NCI-H1092 treated with DMSO at 0.1 percent for 48 hours (cell line): ENCODE measurements at regions not wholly inside any gene's neighbourhood (a gene's known extent, or its start where the extent isn't known, plus 50 kb on each side); places are given as distances from the start of the nearest gene placed in this dataset.
"Not testable (repeated sequence)": the region's sequence is repeated elsewhere in the genome, so short reads cannot be mapped to it uniquely, and the experiment has no call there.

ENCODE experiments used
- DNase-seq: peaks from one replicate; lab custom pipeline; 2025; lab: John Stamatoyannopoulos, UW

DNA sequence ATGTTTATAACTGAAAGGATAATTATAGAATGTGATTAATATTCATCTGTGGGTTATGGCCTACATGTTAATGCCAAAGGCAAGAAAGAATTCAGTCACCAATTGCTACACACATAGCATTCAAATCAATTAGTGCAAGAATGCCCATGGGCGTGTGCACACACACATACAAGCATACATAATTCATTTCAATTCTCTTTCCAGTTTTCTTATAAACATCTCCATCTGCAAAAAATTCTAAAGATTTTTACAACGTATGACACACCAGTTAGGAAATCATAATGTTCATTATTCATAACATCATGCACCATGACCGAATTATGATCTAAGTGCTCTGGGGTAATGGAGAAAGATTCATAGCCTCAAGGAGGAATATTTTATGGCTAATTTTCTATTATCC lies 111.0 kb upstream of the ADTRP start:
- no peak for DNase-seq

DNA sequence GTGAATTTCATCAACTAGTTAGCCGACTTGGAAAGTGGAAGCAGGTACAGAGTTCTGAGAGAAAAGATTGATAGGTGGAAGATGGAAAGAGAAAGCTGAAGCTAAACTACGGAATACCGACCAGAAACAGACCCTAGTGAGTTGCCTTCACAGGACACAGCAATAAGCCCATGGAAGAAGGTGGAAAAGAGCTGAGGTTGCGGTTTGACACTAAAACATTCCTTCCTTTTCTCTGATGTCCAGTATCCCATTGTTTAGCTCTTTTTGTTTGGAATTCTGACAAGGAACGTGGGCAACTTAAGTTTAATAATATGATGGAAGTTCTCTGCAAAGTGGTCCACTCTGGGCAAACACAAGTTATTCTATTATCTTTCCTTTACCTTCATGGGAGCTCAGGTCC lies 110.1 kb upstream of the ADTRP start:
- no peak for DNase-seq

DNA sequence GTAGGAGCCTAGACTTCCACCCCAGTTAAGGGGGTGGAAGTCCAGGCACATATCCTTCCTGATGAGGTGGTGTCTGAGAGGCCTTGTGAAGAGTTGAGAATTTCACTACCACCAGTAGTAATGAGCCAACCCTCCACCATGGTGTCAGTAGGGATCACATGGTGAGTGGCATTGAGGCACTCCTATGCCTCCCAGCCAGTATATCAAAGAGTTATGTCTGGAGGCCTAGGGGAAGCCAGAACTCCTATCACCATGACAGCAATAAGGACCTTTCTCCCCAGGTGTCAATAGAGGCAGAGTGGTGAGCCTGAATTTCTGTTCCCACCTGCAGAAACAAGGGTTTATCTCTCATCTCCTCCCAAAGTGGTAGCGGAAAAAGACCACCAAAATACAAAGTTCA lies 106.6 kb upstream of the ADTRP start:
- DNase-seq: no peak

DNA sequence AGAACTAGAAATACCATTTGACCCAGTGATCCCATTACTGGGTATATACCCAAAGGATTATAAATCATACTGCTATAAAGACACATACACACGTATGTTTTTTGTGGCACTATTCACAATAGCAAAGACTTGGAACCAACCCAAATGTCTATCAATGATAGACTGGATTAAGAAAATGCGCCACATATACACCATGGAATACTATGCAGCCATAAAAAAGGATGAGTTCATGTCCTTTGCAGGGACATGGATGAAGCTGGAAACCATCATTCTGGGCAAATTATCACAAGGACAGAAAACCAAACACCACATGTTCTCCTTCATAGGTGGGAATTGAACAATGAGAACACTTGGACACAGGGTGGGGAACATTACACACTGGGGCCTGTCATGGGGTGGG lies 104.9 kb upstream of the ADTRP start:
- DNase-seq: not testable (repeated sequence)

DNA sequence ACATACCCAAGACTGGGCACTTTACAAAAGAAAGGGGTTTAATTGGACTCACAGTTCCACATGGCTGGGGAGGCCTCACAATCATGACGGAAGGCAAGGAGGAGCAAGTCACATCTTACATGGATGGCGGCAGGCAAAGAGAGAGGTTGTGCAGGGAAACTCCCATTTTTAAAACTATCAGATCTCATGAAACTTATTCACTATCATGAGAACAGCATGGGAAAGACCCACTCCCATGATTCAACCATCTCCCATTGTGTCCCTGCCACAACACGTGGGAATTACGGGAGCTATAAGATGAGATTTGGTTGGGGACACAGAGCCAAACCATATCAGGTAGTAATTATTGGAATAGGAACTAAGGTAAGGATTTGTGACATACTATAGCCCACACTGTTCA lies 101.6 kb upstream of the ADTRP start:
- not testable (repeated sequence) for DNase-seq

DNA sequence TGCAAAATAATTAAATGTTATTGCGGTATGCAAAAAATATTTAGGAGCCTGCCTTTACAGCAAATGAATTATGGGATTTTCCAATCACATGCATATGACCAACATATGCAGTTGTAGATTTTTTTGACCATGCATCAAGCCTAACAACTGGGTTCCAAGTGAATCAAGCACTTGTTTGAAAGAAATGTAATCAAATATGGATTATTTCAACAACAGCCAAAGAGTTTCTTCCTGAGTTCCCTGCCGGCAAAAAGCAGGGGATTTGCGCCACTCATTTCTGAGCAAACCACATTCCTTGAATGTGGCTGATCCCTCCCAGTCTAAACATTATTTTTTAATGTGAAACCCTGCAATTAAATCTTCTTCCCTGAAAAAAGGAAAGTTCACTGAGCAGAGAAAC lies 100.1 kb upstream of the ADTRP start:
- no peak for DNase-seq

DNA sequence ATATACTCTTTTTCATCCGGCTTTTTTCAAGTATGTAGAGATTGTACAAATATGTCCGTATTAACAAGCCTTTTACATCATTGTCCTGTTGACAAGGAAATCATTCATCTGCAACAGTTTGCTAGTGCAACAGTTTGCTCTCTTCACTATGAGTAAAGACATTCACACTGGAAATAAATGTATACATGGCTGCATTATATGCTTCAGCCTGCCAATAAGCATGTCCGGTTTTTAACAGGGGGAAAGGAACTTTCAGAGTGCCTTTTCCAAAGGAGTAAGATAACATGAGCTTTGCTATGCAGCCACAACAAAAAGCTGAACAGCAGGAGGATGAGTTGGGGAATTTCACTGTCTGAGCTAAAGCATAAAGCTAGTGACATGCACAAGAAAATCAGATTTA lies 99.4 kb upstream of the ADTRP start:
- no peak for DNase-seq

DNA sequence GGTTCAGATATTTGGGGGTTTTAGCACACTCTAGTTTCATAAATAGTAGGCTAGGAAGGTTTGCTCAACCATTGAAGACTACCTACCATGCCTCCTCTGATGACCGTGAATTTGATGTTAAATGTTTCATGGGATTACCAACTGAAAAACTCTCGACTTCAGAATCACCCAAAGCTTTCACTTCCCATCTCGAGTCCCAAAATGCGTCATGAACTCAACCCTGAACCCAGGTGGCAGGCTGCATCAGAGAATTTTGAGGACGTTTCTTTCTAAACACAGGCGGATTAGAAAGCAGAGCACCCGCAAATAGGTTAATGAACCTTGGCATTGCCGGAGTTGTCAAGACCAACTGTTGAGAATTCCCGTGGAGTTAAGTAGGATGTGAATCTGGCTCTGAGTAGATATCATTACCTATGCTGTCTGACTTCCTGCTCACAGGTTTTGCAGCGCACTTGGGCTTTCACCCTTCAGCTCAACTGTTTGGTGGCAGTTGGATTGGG lies 98.4 kb upstream of the ADTRP start:
- no peak for DNase-seq

DNA sequence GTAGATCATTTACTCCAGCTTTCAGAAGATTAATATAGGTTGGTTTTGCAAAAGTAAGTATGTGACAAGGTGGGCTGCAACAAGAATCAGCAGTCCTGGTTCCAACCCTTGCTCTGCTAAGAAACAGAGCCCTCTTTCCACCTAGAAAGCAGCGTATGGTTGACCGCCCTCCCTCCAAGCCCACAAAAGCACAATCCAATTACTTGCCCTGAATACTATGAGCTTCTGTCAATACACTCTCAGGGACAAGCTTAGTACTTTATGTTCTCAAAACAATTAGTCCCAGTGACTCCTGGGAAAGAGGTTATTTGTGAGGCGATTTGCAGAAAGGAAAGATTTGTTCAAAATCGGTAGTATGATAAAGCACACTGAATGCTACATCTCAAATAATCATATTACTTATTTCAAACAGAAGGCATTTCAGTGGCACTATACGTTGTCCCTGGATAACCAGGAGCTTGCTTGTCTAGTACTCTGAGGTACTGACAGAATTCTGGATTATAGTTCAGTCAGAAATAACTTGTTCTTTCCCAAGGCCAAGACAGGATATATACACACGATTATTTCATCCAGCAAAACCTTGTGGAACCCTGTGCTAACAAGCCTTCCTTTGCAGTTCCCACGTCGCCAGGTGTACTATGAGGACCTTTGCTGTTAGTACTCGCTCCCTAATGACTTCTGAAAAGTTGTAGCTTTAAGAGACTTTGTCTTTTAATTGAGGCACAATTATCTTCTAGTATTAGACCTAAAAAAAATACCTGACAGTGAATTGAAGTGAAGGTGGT lies 96.9 kb upstream of the ADTRP start:
- no peak for DNase-seq

DNA sequence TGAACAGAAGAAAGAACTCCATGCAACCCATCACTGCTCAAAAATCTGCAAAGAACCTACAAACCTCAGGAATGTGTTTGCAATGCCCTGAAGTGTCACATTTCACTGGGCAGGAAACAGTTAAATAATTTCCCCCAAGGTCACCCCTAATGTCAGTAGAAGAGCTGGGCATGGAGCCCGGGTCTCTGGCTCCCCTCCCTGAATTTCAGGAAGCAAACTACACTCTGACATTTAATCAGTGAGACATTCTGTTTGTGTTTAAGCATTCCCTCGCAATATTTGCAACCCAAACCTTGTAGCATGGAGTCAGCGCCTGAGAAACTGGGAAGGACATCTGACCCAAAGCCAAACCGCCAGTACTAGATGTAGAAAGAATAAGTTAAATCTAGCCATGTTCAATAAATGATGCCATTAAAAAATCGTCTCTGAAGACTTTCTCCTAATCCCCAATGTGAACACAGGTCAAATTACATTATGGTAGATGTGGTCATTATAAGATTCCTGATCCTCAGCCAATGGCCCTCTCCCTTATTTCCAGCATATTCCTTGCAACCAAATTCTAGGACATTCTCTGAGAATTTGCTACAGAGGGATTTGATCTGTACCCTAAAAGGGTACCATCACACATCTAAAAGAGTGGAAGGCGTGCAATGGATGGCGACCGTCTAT lies 91.2 kb upstream of the ADTRP start:
- no peak for DNase-seq

DNA sequence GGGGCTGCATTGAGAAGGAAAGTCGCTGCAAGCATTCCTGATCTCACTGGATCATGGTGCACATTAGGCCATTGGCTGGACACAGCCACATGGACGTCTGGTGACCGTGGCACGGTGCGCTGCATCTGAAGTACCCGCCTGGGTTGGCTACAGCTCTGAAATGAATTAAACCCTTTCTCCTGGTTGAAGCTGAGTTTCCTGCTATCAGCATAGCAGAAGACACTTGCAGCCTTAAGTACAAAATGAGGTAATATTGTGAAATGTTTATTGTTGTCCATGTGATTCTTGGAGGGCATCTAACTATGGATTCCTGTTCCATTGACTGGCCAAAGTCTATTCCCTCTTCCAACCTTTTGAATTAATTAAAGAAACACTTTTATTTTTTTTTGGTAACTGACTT lies 89.8 kb upstream of the ADTRP start:
- no peak for DNase-seq

DNA sequence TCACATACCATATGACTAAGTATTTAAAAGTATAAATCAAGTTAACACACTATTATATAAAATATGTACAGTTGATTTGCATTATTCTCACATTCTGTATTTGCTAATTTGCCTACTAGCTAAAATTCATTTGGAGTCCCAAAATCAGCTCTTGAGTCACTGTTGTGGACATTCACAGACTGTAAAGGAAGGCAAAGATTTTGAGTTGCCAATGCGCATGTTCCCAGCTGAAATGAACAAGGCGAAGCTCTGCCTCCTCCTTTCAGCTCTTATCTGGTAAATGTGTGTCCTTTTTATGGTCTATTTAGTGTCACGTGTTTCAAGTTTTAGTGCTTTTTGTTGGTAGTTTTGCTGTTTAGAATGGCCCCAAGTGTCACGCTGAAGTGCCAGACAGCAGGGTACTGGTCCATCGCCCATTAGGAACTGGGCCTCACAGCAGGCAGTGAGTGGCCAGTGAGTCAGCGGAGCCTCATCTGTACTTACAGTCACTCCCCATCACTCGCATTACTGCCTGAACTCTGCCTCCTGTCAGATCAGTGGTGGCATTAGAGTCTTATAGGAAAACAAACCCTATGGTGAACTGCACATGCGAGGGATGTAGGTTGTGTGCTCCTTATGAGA lies 87.2 kb upstream of the ADTRP start:
- DNase-seq: no peak

DNA sequence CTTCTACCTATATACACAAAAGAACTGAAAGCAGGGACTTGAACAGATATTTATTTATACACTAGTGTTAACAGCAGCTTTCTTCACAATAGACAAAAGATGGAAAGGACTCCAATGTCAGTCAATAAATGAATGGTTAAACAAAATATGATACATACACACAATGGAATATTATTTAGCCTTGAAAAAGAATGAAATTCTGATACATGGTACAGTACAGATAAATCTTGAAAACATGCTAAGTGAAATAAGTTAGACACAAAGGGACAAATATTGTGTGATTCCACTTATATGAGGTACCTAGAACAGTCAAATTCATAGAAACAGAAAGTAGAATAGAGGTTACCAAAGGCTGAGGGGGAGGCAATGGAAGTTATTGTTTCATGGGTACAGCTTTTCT lies 79.8 kb upstream of the ADTRP start:
- no peak for DNase-seq

DNA sequence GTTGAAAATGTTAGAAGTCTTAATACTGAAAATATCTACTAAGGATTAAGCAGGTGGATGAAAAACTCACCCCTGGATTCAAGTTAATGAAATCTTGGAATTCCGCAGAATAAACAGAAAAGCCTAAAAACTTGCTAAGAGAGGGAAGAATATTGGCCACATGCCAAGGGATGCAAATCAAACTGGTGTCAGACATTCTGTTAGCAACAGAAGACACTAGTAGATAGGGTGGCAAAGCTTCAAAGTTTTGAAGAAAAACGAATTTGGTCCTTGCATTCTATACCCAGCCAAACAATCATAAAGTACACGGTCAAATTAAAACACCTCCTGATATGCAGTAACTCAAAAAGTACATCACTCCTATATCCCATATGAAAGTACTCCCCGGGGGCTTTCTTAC lies 77.1 kb upstream of the ADTRP start:
- DNase-seq: no peak

DNA sequence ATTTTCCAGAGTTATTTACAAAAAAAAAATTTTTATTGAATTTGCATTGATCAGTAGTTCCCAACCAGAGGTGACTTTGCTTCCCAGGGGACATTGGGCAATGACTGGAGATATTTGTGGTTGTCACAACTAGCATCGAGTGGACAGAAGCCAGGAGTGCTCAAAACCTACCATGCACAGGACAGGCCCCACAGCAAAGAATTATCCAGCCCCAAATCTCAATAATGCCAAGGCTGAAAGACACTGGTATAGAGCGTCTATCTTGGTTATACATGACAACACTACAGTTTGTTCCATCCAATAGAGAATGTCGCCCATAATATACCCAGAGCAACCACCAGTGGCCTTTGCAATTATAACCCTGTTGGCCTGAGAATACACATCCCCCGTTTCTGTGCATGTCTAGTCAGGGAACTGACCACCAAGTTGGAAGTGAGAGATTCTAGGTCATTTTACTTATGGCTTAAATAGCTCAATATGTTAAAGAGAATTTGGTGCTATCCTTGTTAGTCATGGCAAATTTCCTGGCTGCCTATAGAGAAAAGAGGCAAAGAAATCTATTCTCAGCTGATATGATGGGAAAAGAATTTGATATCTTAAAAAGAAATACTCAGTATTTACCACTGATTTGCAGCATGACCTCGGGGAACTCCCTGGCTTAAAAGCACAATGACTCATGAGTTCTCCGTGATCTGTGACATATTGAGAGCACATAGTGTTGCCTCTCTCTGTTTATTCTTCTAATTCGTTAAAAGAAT lies 76.0 kb upstream of the ADTRP start:
- DNase-seq: no peak

DNA sequence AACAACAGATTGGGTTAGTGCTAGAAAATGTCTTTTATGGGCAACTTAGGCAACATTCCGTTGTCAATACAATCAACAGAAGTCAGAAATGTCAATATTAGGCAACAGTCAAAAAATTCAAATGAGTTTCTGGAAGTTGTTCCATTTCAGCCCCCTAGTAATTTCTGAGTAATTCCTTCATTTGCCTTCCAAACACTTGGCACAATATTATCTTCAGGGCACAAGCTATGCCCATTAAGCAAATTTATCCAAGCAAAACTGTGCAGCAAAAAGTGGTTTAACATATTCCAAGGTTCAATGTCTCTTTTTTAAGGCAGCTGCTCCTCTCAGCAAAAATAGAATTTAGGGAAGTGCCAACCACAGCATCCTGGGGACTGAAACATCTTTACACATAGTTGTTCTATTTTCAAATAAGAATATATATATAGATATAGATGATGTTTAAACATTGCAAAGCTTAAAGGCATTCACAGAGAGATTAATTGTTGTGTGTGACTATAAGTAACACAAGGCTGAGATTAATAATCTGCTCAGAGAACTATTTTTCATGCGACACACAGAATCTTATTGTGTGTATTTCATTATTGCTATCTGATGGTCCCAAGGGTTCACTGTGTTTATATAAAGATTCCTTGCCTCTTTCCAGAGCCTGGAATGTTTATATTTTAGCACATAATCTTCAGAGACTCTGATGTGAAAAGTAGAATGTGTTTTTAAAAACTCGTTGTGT lies 75.2 kb upstream of the ADTRP start:
- DNase-seq: no peak

DNA sequence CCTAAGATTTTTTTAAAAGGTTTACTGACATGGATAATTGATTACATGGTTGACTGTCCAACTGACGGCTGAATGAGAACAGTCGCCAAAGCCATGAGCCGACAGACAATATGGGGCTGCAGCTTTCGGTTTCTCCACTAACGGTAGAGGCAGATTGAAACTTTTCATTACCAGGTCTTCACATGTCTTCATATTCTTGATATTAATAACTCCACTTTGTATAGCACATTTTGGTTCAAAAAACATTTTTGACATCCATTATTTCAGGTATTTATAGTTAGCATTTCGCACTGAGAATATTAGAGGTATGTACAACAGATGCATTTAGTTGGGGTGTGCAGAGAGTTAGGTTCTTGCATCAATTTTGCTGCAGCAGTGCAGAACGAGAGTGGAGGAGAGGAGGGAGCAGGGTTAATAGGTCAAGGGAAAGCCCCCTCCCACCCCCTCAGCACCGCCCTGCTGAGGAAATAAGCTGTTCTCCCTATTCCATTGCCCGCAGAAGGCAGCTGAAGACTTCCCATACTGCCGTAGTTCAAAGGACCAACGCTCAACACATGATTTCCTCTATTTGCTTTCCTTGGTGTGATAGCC lies 73.6 kb upstream of the ADTRP start:
- no peak for DNase-seq

DNA sequence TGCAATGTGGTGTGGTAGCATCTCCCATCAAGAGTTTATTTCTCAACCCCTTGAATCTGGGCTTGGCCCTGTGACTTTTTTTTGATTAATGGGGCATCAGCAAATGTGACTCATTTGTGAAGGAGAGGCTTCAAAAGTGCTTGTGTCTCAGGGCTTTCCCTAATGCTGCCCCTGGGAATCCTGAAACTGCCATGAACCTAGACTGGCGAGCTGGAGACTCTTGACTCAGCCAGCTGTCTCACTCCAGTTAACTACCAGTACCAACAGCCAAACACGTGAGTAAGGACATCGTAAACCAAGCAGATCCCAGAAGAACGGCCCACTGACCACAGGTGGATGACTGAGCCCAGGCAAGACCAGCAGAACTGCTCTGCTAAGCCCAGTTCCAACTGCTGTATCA lies 72.8 kb upstream of the ADTRP start:
- no peak for DNase-seq

DNA sequence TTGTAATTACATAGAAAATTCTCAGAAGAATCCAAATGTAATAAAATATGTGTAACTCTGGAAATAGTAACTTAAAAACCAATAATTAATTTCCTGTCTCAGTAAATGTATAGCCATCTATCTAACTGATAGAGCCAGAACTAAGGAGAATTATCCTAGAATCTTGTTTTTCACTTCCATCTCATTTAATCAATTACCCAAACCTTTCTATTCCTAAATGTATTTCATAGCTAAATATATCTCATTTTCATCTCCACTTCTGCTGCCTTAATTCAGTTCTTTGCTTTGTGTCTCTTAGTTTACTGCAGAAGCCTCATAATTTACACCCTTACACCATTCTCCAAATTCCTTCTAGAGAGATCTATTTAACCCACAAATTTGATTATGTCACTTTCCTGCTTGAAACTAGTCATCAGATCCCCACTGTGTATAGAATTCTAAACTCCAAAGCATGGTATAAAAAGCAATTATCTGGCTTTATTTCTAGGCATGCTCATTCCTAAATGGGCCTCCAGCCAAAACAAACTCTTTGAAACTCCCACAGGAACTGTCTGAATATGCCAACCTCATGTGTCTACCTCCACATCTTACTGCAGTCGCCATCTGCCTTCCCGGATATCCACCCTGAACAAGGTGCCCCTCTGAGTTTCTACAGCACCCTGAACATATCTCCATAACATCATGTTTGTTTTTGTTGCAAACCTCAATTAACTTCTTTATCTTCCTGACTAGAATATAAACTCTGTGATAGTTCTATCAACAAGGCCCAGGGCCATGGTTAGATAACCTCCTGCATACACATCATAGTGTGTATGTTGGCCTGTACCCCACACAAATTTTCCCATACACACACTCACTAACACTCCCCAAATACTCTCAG lies 70.5 kb upstream of the ADTRP start:
- peak; percentile 5 for DNase-seq

DNA sequence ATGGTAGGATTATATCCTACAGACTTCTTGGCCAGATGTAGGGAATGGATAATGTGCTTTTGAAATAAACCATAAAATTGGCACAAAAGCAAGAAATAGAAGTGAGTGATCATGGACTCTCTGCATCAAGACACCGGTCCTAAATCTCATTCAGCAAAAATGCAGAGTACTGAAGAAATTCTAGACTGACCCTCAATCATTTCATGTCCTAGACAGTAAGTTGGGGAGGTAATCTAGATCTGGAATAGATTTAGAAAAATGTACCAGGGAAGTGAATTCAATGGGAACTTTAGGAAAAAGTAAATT lies 69.7 kb upstream of the ADTRP start:
- DNase-seq: no peak
